GM18873 (cell line): ENCODE measurements at regions not wholly inside any gene's neighbourhood (a gene's known extent, or its start where the extent isn't known, plus 50 kb on each side); places are given as distances from the start of the nearest gene placed in this dataset.
"Not testable (repeated sequence)": the region's sequence is repeated elsewhere in the genome, so short reads cannot be mapped to it uniquely, and the experiment has no call there.

Experiments
- ATAC-seq: cut with Tn5 transposase; IDR thresholded peaks from one replicate; pipeline ENCODE4 v1.9.1; 2021; ENCODE audit warnings: mild to moderate bottlenecking, moderate library complexity, moderate number of reproducible peaks; ENCODE audit not compliant: unreplicated experiment, low FRiP score

GRCh38 chr2:38149531-38149930 lies 73.6 kb upstream of the CYP1B1 start:
- no peak for ATAC-seq

- ATAC-seq: no peak
Observed at GRCh38 chr2:38148501-38148900, 72.5 kb upstream of the CYP1B1 start.

GRCh38 chr2:38147333-38148121 lies 71.6 kb upstream of the CYP1B1 start:
- no peak for ATAC-seq

GRCh38 chr2:38146907-38147307 lies 71.0 kb upstream of the CYP1B1 start:
- peak; percentile 75 for ATAC-seq

GRCh38 chr2:38146275-38146906 lies 70.4 kb upstream of the CYP1B1 start:
- peak; percentile 18 for ATAC-seq

GRCh38 chr2:38145236-38145635 lies 69.3 kb upstream of the CYP1B1 start:
- ATAC-seq: no peak

- no peak for ATAC-seq
Observed at GRCh38 chr2:38142627-38143026, 66.7 kb upstream of the CYP1B1 start.

GRCh38 chr2:38141501-38141900 lies 65.5 kb upstream of the CYP1B1 start:
- no peak for ATAC-seq

- ATAC-seq: no peak
Observed at GRCh38 chr2:38138996-38139395, 63.0 kb upstream of the CYP1B1 start.

- no peak for ATAC-seq
Observed at GRCh38 chr2:38138419-38138818, 62.5 kb upstream of the CYP1B1 start.

- ATAC-seq: not testable (repeated sequence)
Observed at GRCh38 chr2:38137958-38138357, 62.0 kb upstream of the CYP1B1 start.

GRCh38 chr2:38131676-38132075 lies 55.7 kb upstream of the CYP1B1 start:
- no peak for ATAC-seq

GRCh38 chr2:38130876-38131275 lies 54.9 kb upstream of the CYP1B1 start:
- no peak for ATAC-seq

GRCh38 chr2:38129987-38130386 lies 54.0 kb upstream of the CYP1B1 start:
- ATAC-seq: no peak

GRCh38 chr2:38129481-38129880 lies 53.5 kb upstream of the CYP1B1 start:
- ATAC-seq: no peak

- no peak for ATAC-seq
Observed at GRCh38 chr2:38128653-38129052, 52.7 kb upstream of the CYP1B1 start.

GRCh38 chr2:38127277-38127676 lies 51.3 kb upstream of the CYP1B1 start:
- ATAC-seq: no peak

- no peak for ATAC-seq
Observed at GRCh38 chr2:38125842-38126241, 49.9 kb upstream of the CYP1B1 start.
